Fibroblast of mammary gland (primary cell): ENCODE measurements at regions not wholly inside any gene's neighbourhood (a gene's known extent, or its start where the extent isn't known, plus 50 kb on each side); places are given as distances from the start of the nearest gene placed in this dataset.
"Not testable (repeated sequence)": the region's sequence is repeated elsewhere in the genome, so short reads cannot be mapped to it uniquely, and the experiment has no call there.

Source experiments
- DNase-seq: peaks from one replicate; pipeline ENCODE4 v3.0.0-alpha.2; 2010; ENCODE audit warnings: low read depth
- H3K4me3 ChIP-seq: 2 replicates; pipeline ENCODE4 v1.5.1; 2011; ENCODE audit warnings: low read depth, mild to moderate bottlenecking, low read length, moderate library complexity; ENCODE audit not compliant: control insufficient read depth
- CTCF ChIP-seq: conservative IDR thresholded peaks from 2 replicates; pipeline ENCODE4 v1.5.1; 2011; ENCODE audit warnings: low read depth, low read length, inconsistent platforms; ENCODE audit not compliant: control insufficient read depth, insufficient read depth

GRCh38 chr6:1216488-1216974 is 95.4 kb upstream of the FOXQ1 start:
- TF ChIP-seq CTCF: no peak
- DNase-seq: no peak
- H3K4me3 ChIP-seq: no peak overlapping the region

GRCh38 chr6:1215884-1216487 is 95.9 kb upstream of the FOXQ1 start:
- no peak for TF ChIP-seq CTCF
- no peak for DNase-seq
- no peak overlapping the region for H3K4me3 ChIP-seq

- H3K4me3 ChIP-seq: no peak overlapping the region
- DNase-seq: no peak
- TF ChIP-seq CTCF: no peak
Measured at GRCh38 chr6:1215023-1215422, 96.9 kb upstream of the FOXQ1 start.

- TF ChIP-seq CTCF: no peak
- H3K4me3 ChIP-seq: no peak overlapping the region
- no peak for DNase-seq
Measured at GRCh38 chr6:1212919-1213318, 99.0 kb upstream of the FOXQ1 start.

GRCh38 chr6:1212138-1212537 is 99.8 kb upstream of the FOXQ1 start:
- DNase-seq, H3K4me3 ChIP-seq: not testable (repeated sequence)

GRCh38 chr6:1210631-1211030 is 101.3 kb upstream of the FOXQ1 start:
- DNase-seq, H3K4me3 ChIP-seq: not testable (repeated sequence)

GRCh38 chr6:1208876-1209275 is 103.0 kb upstream of the FOXQ1 start:
- no peak for DNase-seq
- TF ChIP-seq CTCF: no peak
- H3K4me3 ChIP-seq: no peak overlapping the region

GRCh38 chr6:1203546-1203945 is 108.4 kb upstream of the FOXQ1 start:
- no peak for DNase-seq
- TF ChIP-seq CTCF: no peak
- no peak overlapping the region for H3K4me3 ChIP-seq
